Astrocyte (in vitro differentiated cells and primary cell): ENCODE measurements at regions not wholly inside any gene's neighbourhood (a gene's known extent, or its start where the extent isn't known, plus 50 kb on each side); places are given as distances from the start of the nearest gene placed in this dataset.

Experiments
- DNase-seq: peaks from one replicate; pipeline ENCODE4 v3.0.0-alpha.2; 2010; ENCODE audit warnings: low read depth
- FAIRE-seq: peaks from 2 replicates; lab custom pipeline; 2011; peaks lifted over from hg19 to GRCh38; lab: Jason Lieb, UNC
- H2AFZ ChIP-seq: 2 replicates; pipeline ENCODE4 v1.6.0; 2012; ENCODE audit warnings: low read depth, low read length, inconsistent platforms
- H3K27ac ChIP-seq: 2 replicates; pipeline ENCODE4 v1.5.1; 2011; ENCODE audit warnings: low read depth, low read length, inconsistent platforms
- H3K27me3 ChIP-seq: 2 replicates; pipeline ENCODE4 v1.6.0; 2011; ENCODE audit warnings: low read length, inconsistent platforms; ENCODE audit not compliant: insufficient read depth
- H3K36me3 ChIP-seq: 2 replicates; pipeline ENCODE4 v1.5.1; 2011; ENCODE audit warnings: low read length, inconsistent platforms; ENCODE audit not compliant: insufficient read depth
- H3K4me1 ChIP-seq: 2 replicates; pipeline ENCODE4 v1.5.1; 2011; ENCODE audit warnings: low read length, inconsistent platforms; ENCODE audit not compliant: insufficient read depth
- H3K4me2 ChIP-seq: 2 replicates; pipeline ENCODE4 v1.6.0; 2012; ENCODE audit warnings: low read length, inconsistent platforms
- H3K4me3 ChIP-seq: 2 replicates; pipeline ENCODE4 v1.5.1; 2011; ENCODE audit warnings: low read depth, mild to moderate bottlenecking, low read length, inconsistent platforms; ENCODE audit not compliant: insufficient read depth
- H3K79me2 ChIP-seq: 2 replicates; pipeline ENCODE4 v1.6.0; 2012; ENCODE audit warnings: mild to moderate bottlenecking, low read length, inconsistent platforms; ENCODE audit not compliant: insufficient read depth
- H3K9ac ChIP-seq: 2 replicates; pipeline ENCODE4 v1.6.0; 2012; ENCODE audit warnings: mild to moderate bottlenecking, low read length, inconsistent platforms
- H3K9me3 ChIP-seq: 2 replicates; pipeline ENCODE4 v1.5.1; 2012; ENCODE audit warnings: low read depth, mild to moderate bottlenecking, low read length, inconsistent platforms; ENCODE audit not compliant: insufficient read depth
- H4K20me1 ChIP-seq: 2 replicates; pipeline ENCODE4 v1.6.0; 2012; ENCODE audit warnings: low read length, inconsistent platforms; ENCODE audit not compliant: insufficient read depth
- H3K27ac Mint-ChIP-seq: one replicate; pipeline ENCODE4 v1.8.0; 2021; ENCODE audit warnings: mild to moderate bottlenecking, mixed read lengths; ENCODE audit not compliant: unreplicated experiment
- H3K27me3 Mint-ChIP-seq: one replicate; pipeline ENCODE4 v1.8.0; 2021; ENCODE audit warnings: low read depth, mixed read lengths; ENCODE audit not compliant: unreplicated experiment
- H3K36me3 Mint-ChIP-seq: one replicate; pipeline ENCODE4 v1.8.0; 2021; ENCODE audit warnings: low read depth, mixed read lengths; ENCODE audit not compliant: unreplicated experiment
- H3K4me1 Mint-ChIP-seq: one replicate; pipeline ENCODE4 v1.8.0; 2021; ENCODE audit warnings: low read depth, mixed read lengths; ENCODE audit not compliant: unreplicated experiment
- H3K4me3 Mint-ChIP-seq: one replicate; pipeline ENCODE4 v1.8.0; 2021; ENCODE audit warnings: mild to moderate bottlenecking, moderate library complexity, mixed read lengths; ENCODE audit not compliant: unreplicated experiment
- H3K9me3 Mint-ChIP-seq: one replicate; pipeline ENCODE4 v1.8.0; 2021; ENCODE audit warnings: mild to moderate bottlenecking, mixed read lengths; ENCODE audit not compliant: unreplicated experiment
- EZH2 ChIP-seq: IDR thresholded peaks from 2 replicates; pipeline ENCODE4 v1.6.1; 2012; ENCODE audit warnings: mild to moderate bottlenecking, low read length, inconsistent platforms; ENCODE audit not compliant: insufficient read depth
- TF ChIP-seq, protein P1 (sequence below): IDR thresholded peaks from 2 replicates; pipeline ENCODE4 v1.5.1; 2011; ENCODE audit warnings: low read depth, mild to moderate bottlenecking, inconsistent platforms, low read length, moderate library complexity; ENCODE audit not compliant: insufficient read depth

DNA sequence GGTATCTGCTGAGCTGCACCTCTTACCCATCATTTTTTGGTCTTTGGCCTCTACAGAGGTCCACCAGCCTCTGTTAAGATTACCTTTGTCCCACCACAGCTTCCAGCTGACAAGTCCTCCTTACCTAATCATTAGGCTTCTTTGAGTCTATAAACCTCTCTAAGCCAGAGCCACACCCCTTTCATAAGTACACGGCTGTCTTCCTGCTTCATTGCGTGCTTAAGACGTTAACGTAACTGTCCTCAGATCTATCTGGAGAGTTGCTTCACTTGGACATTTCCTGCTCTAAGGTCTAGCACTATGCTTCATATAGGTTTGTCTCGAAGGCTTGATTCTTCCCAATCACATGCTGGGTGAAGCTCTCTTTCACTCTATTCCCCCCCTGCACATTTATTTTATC is 71.0 kb upstream of the CACHD1 start:
- Mint-ChIP-seq H3K4me1 (peaks cover 8% of the 10 kb centered on the region), H3K9me3 (no peaks in the 10 kb centered on the region), H3K27me3 (no peaks in the 10 kb centered on the region), H3K4me3 (no peak overlapping the region), H3K36me3 (no peaks in the 10 kb centered on the region), H3K27ac (no peak overlapping the region)
- Histone ChIP-seq H3K27me3 (no peaks in the 10 kb centered on the region), H3K79me2 (no peaks in the 10 kb centered on the region), H4K20me1 (no peaks in the 10 kb centered on the region), H3K4me3 (no peak overlapping the region), H3K27ac (no peak overlapping the region), H3K36me3 (no peaks in the 10 kb centered on the region), H3K9ac (no peak overlapping the region), H3K9me3 (no peaks in the 10 kb centered on the region), H2AFZ (no peak overlapping the region), H3K4me2 (no peak overlapping the region), H3K4me1 (peaks cover 9% of the 10 kb centered on the region)
- FAIRE-seq: no peak
- no peak for TF ChIP-seq EZH2
- TF ChIP-seq, protein P1, sequence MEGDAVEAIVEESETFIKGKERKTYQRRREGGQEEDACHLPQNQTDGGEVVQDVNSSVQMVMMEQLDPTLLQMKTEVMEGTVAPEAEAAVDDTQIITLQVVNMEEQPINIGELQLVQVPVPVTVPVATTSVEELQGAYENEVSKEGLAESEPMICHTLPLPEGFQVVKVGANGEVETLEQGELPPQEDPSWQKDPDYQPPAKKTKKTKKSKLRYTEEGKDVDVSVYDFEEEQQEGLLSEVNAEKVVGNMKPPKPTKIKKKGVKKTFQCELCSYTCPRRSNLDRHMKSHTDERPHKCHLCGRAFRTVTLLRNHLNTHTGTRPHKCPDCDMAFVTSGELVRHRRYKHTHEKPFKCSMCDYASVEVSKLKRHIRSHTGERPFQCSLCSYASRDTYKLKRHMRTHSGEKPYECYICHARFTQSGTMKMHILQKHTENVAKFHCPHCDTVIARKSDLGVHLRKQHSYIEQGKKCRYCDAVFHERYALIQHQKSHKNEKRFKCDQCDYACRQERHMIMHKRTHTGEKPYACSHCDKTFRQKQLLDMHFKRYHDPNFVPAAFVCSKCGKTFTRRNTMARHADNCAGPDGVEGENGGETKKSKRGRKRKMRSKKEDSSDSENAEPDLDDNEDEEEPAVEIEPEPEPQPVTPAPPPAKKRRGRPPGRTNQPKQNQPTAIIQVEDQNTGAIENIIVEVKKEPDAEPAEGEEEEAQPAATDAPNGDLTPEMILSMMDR: no peak
- DNase-seq: no peak

DNA sequence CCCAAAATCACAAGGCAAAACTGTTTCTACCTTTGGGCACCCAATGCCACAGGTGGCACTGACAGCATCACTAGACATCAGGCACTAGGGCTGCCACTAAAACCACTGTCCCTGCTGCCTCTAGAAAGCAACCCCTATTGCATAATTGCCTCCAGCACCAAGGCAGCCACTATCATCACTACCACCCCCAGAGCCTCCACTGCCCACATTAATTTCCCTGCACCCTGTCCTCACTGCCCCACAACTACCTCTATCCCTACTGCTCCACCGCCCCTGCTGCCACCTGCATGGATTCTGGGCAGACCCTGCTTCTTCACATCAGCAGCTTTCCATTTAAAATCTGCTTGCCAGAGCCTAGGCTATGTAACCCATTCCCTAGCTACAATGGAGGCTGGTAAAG is 68.6 kb upstream of the CACHD1 start:
- TF ChIP-seq, protein P1: no peak
- TF ChIP-seq EZH2: no peak
- FAIRE-seq (no peak), DNase-seq (no peak)
- H4K20me1 ChIP-seq: no peaks in the 10 kb centered on the region
- no peaks in the 10 kb centered on the region for H3K36me3 ChIP-seq
- H3K27me3 ChIP-seq: no peaks in the 10 kb centered on the region
- peaks cover 5% of the 10 kb centered on the region for H3K27me3 Mint-ChIP-seq
- no peak overlapping the region for H3K4me3 Mint-ChIP-seq
- H3K4me2 ChIP-seq: no peak overlapping the region
- no peaks in the 10 kb centered on the region for H3K36me3 Mint-ChIP-seq
- H3K27ac Mint-ChIP-seq: no peak overlapping the region
- peaks cover 12% of the 10 kb centered on the region for H3K4me1 Mint-ChIP-seq
- no peak overlapping the region for H2AFZ ChIP-seq
- H3K9me3 Mint-ChIP-seq: peaks cover under 1% of the 10 kb centered on the region
- H3K9ac ChIP-seq: no peak overlapping the region
- no peak overlapping the region for H3K4me3 ChIP-seq
- no peaks in the 10 kb centered on the region for H3K79me2 ChIP-seq
- H3K9me3 ChIP-seq: no peaks in the 10 kb centered on the region
- H3K27ac ChIP-seq: no peak overlapping the region
- H3K4me1 ChIP-seq: peaks cover 9% of the 10 kb centered on the region

DNA sequence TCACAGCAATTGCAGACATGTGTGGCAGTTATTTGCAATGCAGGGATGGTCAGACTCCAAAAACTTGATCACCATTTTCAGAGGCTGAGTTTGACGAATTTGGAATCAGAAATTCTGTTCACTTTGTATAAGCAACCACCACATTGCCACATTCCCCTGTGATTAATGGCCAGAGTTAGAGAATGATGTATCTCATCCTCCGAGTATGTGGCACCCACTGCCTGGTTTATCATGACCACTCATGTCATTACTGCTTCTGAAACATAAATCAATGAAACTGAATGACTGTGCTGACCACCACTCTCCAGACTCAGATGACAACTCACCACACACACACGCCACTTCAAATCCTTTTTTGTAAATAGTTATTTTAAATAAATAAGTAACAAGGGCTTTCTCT is 66.6 kb upstream of the CACHD1 start:
- no peak overlapping the region for H2AFZ ChIP-seq
- TF ChIP-seq EZH2: no peak
- TF ChIP-seq, protein P1: no peak
- no peaks in the 10 kb centered on the region for H3K36me3 ChIP-seq
- H3K27me3 ChIP-seq: no peaks in the 10 kb centered on the region
- no peak overlapping the region for H3K9ac ChIP-seq
- H3K9me3 ChIP-seq: no peaks in the 10 kb centered on the region
- no peak overlapping the region for H3K27ac Mint-ChIP-seq
- DNase-seq (peak; percentile 82), FAIRE-seq (no peak)
- peaks cover 12% of the 10 kb centered on the region for H3K4me1 Mint-ChIP-seq
- peaks cover 2% of the 10 kb centered on the region for H3K9me3 Mint-ChIP-seq
- H3K4me3 Mint-ChIP-seq: no peak overlapping the region
- no peaks in the 10 kb centered on the region for H4K20me1 ChIP-seq
- H3K27ac ChIP-seq: no peak overlapping the region
- H3K27me3 Mint-ChIP-seq: peaks cover 5% of the 10 kb centered on the region
- H3K36me3 Mint-ChIP-seq: no peaks in the 10 kb centered on the region
- no peak overlapping the region for H3K4me3 ChIP-seq
- peaks cover 9% of the 10 kb centered on the region for H3K4me1 ChIP-seq
- no peaks in the 10 kb centered on the region for H3K79me2 ChIP-seq
- peak overlapping the region; percentile 12 for H3K4me2 ChIP-seq
